ENCODE measurements at regions not wholly inside any gene's neighbourhood (a gene's known extent, or its start where the extent isn't known, plus 50 kb on each side); places are given as distances from the start of the nearest gene placed in this dataset.

GRCh38 chr18:38458698-38459097, 893.1 kb upstream of the CELF4 start:
- H3K4me2 ChIP-seq (ENCODE audit: low read length): no peak overlapping the region

GRCh38 chr18:38456253-38456652, 890.7 kb upstream of the CELF4 start:
- Histone ChIP-seq H3K4me2 (ENCODE audit: low read length) (no peak overlapping the region), H2AFZ (ENCODE audit: low read length) (no peak overlapping the region), H4K20me1 (ENCODE audit: insufficient read depth, low read length) (no peaks in the 10 kb centered on the region), H3K9me2 (ENCODE audit: low read depth, low read length) (no peaks in the 10 kb centered on the region), H3F3A (ENCODE audit: insufficient read depth, low read length) (no peaks in the 10 kb centered on the region), H3K27me3 (ENCODE audit: insufficient read depth, low read length) (no peaks in the 10 kb centered on the region), H3K4me3 (ENCODE audit: low read depth, low read length, poor library complexity, severe bottlenecking) (no peak overlapping the region), H3K79me2 (ENCODE audit: insufficient read depth, low read length) (no peaks in the 10 kb centered on the region), H3K9me3 (ENCODE audit: low read length) (no peaks in the 10 kb centered on the region), H3K36me3 (ENCODE audit: insufficient read depth, low read length) (no peaks in the 10 kb centered on the region), H3K4me1 (ENCODE audit: insufficient read depth, low read length, severe bottlenecking) (no peaks in the 10 kb centered on the region), H3K27ac (ENCODE audit: low read depth, low read length, poor library complexity, severe bottlenecking) (no peak overlapping the region), H3K9ac (ENCODE audit: low read length) (no peak overlapping the region)
- TF ChIP-seq CTCF (IDR thresholded peaks at IDR 0.05; ENCODE audit: low read length): no peak
- no peak for TF ChIP-seq EZH2 (IDR thresholded peaks at IDR 0.05; ENCODE audit: borderline replicate concordance, low read length)

More at GRCh38 chr18:38458698-38459097, 893.1 kb upstream of the CELF4 start:
- TF ChIP-seq EZH2 (IDR thresholded peaks at IDR 0.05; ENCODE audit: borderline replicate concordance, low read length) (no peak), CTCF (IDR thresholded peaks at IDR 0.05; ENCODE audit: low read length) (no peak)
- Histone ChIP-seq H3K9me2 (ENCODE audit: low read depth, low read length) (no peaks in the 10 kb centered on the region), H3K9ac (ENCODE audit: low read length) (no peak overlapping the region), H3K79me2 (ENCODE audit: insufficient read depth, low read length) (no peaks in the 10 kb centered on the region), H3K36me3 (ENCODE audit: insufficient read depth, low read length) (no peaks in the 10 kb centered on the region), H3K27ac (ENCODE audit: low read depth, low read length, poor library complexity, severe bottlenecking) (no peak overlapping the region), H3K4me3 (ENCODE audit: low read depth, low read length, poor library complexity, severe bottlenecking) (no peak overlapping the region), H3K27me3 (ENCODE audit: insufficient read depth, low read length) (no peaks in the 10 kb centered on the region), H2AFZ (ENCODE audit: low read length) (no peak overlapping the region), H3K4me1 (ENCODE audit: insufficient read depth, low read length, severe bottlenecking) (no peaks in the 10 kb centered on the region), H3K9me3 (ENCODE audit: low read length) (no peaks in the 10 kb centered on the region), H4K20me1 (ENCODE audit: insufficient read depth, low read length) (no peaks in the 10 kb centered on the region), H3F3A (ENCODE audit: insufficient read depth, low read length) (no peaks in the 10 kb centered on the region)

GRCh38 chr18:38454764-38455469, 889.3 kb upstream of the CELF4 start:
- H3K79me2 ChIP-seq (ENCODE audit: insufficient read depth, low read length): no peaks in the 10 kb centered on the region
- no peaks in the 10 kb centered on the region for H3K36me3 ChIP-seq (ENCODE audit: insufficient read depth, low read length)
- H3K4me1 ChIP-seq (ENCODE audit: insufficient read depth, low read length, severe bottlenecking): no peaks in the 10 kb centered on the region
- H3K27me3 ChIP-seq (ENCODE audit: insufficient read depth, low read length): no peaks in the 10 kb centered on the region
- H3F3A ChIP-seq (ENCODE audit: insufficient read depth, low read length): no peaks in the 10 kb centered on the region
- no peaks in the 10 kb centered on the region for H4K20me1 ChIP-seq (ENCODE audit: insufficient read depth, low read length)
- no peak overlapping the region for H3K27ac ChIP-seq (ENCODE audit: low read depth, low read length, poor library complexity, severe bottlenecking)
- H3K4me3 ChIP-seq (ENCODE audit: low read depth, low read length, poor library complexity, severe bottlenecking): no peak overlapping the region
- no peak overlapping the region for H3K9ac ChIP-seq (ENCODE audit: low read length)
- no peak overlapping the region for H3K4me2 ChIP-seq (ENCODE audit: low read length)
- no peaks in the 10 kb centered on the region for H3K9me2 ChIP-seq (ENCODE audit: low read depth, low read length)
- no peak overlapping the region for H2AFZ ChIP-seq (ENCODE audit: low read length)
- TF ChIP-seq CTCF (IDR thresholded peaks at IDR 0.05; ENCODE audit: low read length) (no peak), EZH2 (IDR thresholded peaks at IDR 0.05; ENCODE audit: borderline replicate concordance, low read length) (no peak)
- no peaks in the 10 kb centered on the region for H3K9me3 ChIP-seq (ENCODE audit: low read length)
